ENCODE measurements at regions not wholly inside any gene's neighbourhood (a gene's known extent, or its start where the extent isn't known, plus 50 kb on each side); places are given as distances from the start of the nearest gene placed in this dataset.

- Histone ChIP-seq H3K4me1 (ENCODE audit: insufficient read depth, low read length) (no peaks in the 10 kb centered on the region), H3K27ac (ENCODE audit: low read length) (no peak overlapping the region), H3K9ac (ENCODE audit: low read length) (no peak overlapping the region), H3K9me3 (ENCODE audit: low read length) (no peaks in the 10 kb centered on the region), H2AFZ (ENCODE audit: low read length) (no peak overlapping the region), H3K79me2 (ENCODE audit: low read length) (no peaks in the 10 kb centered on the region), H3K27me3 (ENCODE audit: low read length) (no peaks in the 10 kb centered on the region), H3K4me3 (ENCODE audit: low read length) (no peak overlapping the region), H3K9me2 (replicated peaks; ENCODE audit: low read length) (no peaks in the 10 kb centered on the region), H4K20me1 (ENCODE audit: low read length) (no peaks in the 10 kb centered on the region), H3F3A (ENCODE audit: low read length, unreplicated experiment) (no peaks in the 10 kb centered on the region), H3K36me3 (ENCODE audit: low read depth, low read length) (no peaks in the 10 kb centered on the region), H3K4me2 (ENCODE audit: low read length) (no peak overlapping the region)
- TF ChIP-seq EZH2 (IDR thresholded peaks at IDR 0.05; ENCODE audit: low read length, unreplicated experiment) (no peak), CTCF (conservative IDR thresholded peaks at IDR 0.05; ENCODE audit: low read depth, low read length) (no peak), EZH2phosphoT487 (IDR thresholded peaks at IDR 0.05; ENCODE audit: borderline replicate concordance, low read length) (no peak)
- ATAC-seq (no peak), DNase-seq (no peak)
- POLR2A ChIA-PET (ENCODE audit: unreplicated experiment): no interaction called here
- CTCF ChIA-PET: no interaction called here
- intact Hi-C loops (cut with micrococcal nuclease): no loop called here
- no TSS peak for BruUV-seq (replicated peaks)
Observed at GRCh38 chr7:112907658-112908057, 117.5 kb upstream of the TMEM168 start.

- Histone ChIP-seq H3K9me2 (replicated peaks; ENCODE audit: low read length) (no peaks in the 10 kb centered on the region), H3K27me3 (ENCODE audit: low read length) (no peaks in the 10 kb centered on the region), H3K4me3 (ENCODE audit: low read length) (no peak overlapping the region), H4K20me1 (ENCODE audit: low read length) (no peaks in the 10 kb centered on the region), H3K36me3 (ENCODE audit: low read depth, low read length) (no peaks in the 10 kb centered on the region), H3K4me2 (ENCODE audit: low read length) (no peak overlapping the region), H3K79me2 (ENCODE audit: low read length) (no peaks in the 10 kb centered on the region), H3K9me3 (ENCODE audit: low read length) (no peaks in the 10 kb centered on the region), H2AFZ (ENCODE audit: low read length) (no peak overlapping the region), H3F3A (ENCODE audit: low read length, unreplicated experiment) (no peaks in the 10 kb centered on the region), H3K9ac (ENCODE audit: low read length) (no peak overlapping the region), H3K27ac (ENCODE audit: low read length) (no peak overlapping the region), H3K4me1 (ENCODE audit: insufficient read depth, low read length) (no peaks in the 10 kb centered on the region)
- intact Hi-C loops (cut with micrococcal nuclease): no loop called here
- CTCF ChIA-PET: no interaction called here
- BruUV-seq (replicated peaks): no TSS peak
- TF ChIP-seq EZH2 (IDR thresholded peaks at IDR 0.05; ENCODE audit: low read length, unreplicated experiment) (no peak), CTCF (conservative IDR thresholded peaks at IDR 0.05; ENCODE audit: low read depth, low read length) (no peak), EZH2phosphoT487 (IDR thresholded peaks at IDR 0.05; ENCODE audit: borderline replicate concordance, low read length) (no peak)
- no peak for DNase-seq
- POLR2A ChIA-PET (ENCODE audit: unreplicated experiment): no interaction called here
- ATAC-seq: no peak
Observed at GRCh38 chr7:112905950-112906349, 115.8 kb upstream of the TMEM168 start.

GRCh38 chr7:112905413-112905812, 115.2 kb upstream of the TMEM168 start:
- POLR2A ChIA-PET (ENCODE audit: unreplicated experiment): no interaction called here
- DNase-seq (no peak), ATAC-seq (no peak)
- Histone ChIP-seq H3K4me2 (ENCODE audit: low read length) (no peak overlapping the region), H3K36me3 (ENCODE audit: low read depth, low read length) (no peaks in the 10 kb centered on the region), H3K79me2 (ENCODE audit: low read length) (no peaks in the 10 kb centered on the region), H3K4me1 (ENCODE audit: insufficient read depth, low read length) (no peaks in the 10 kb centered on the region), H3K9me2 (replicated peaks; ENCODE audit: low read length) (no peaks in the 10 kb centered on the region), H3K9ac (ENCODE audit: low read length) (no peak overlapping the region), H3K27ac (ENCODE audit: low read length) (no peak overlapping the region), H2AFZ (ENCODE audit: low read length) (no peak overlapping the region), H3K27me3 (ENCODE audit: low read length) (no peaks in the 10 kb centered on the region), H4K20me1 (ENCODE audit: low read length) (no peaks in the 10 kb centered on the region), H3K4me3 (ENCODE audit: low read length) (no peak overlapping the region), H3K9me3 (ENCODE audit: low read length) (no peaks in the 10 kb centered on the region), H3F3A (ENCODE audit: low read length, unreplicated experiment) (no peaks in the 10 kb centered on the region)
- CTCF ChIA-PET: no interaction called here
- no TSS peak for BruUV-seq (replicated peaks)
- intact Hi-C loops (cut with micrococcal nuclease): no loop called here
- no peak for TF ChIP-seq EZH2phosphoT487 (IDR thresholded peaks at IDR 0.05; ENCODE audit: borderline replicate concordance, low read length)
- TF ChIP-seq EZH2 (IDR thresholded peaks at IDR 0.05; ENCODE audit: low read length, unreplicated experiment): no peak
- TF ChIP-seq CTCF (conservative IDR thresholded peaks at IDR 0.05; ENCODE audit: low read depth, low read length): no peak
